GM19438 (cell line): ENCODE measurements at regions not wholly inside any gene's neighbourhood (a gene's known extent, or its start where the extent isn't known, plus 50 kb on each side); places are given as distances from the start of the nearest gene placed in this dataset.
"Not testable (repeated sequence)": the region's sequence is repeated elsewhere in the genome, so short reads cannot be mapped to it uniquely, and the experiment has no call there.

Source experiments
- ATAC-seq: cut with Tn5 transposase; IDR thresholded peaks from one replicate; pipeline ENCODE4 v1.9.1; 2021; ENCODE audit warnings: low read depth; ENCODE audit not compliant: unreplicated experiment

- ATAC-seq = no peak
Measured at GRCh38 chr14:71355324-71356201, 448.3 kb downstream of the PCNX1 start.

- no peak for ATAC-seq
Measured at GRCh38 chr14:71358209-71358931, 451.1 kb downstream of the PCNX1 start.

- not testable (repeated sequence) for ATAC-seq
Measured at GRCh38 chr14:71358932-71359421, 451.7 kb downstream of the PCNX1 start.

GRCh38 chr14:71359823-71360222, 452.6 kb downstream of the PCNX1 start:
- no peak for ATAC-seq

GRCh38 chr14:71361336-71361735, 454.1 kb downstream of the PCNX1 start:
- ATAC-seq = no peak

GRCh38 chr14:71361874-71362273, 454.6 kb downstream of the PCNX1 start:
- ATAC-seq = no peak

GRCh38 chr14:71362282-71362681, 455.0 kb downstream of the PCNX1 start:
- ATAC-seq = no peak

- ATAC-seq = no peak
Measured at GRCh38 chr14:71362920-71363584, 455.8 kb downstream of the PCNX1 start.

- no peak for ATAC-seq
Measured at GRCh38 chr14:71363946-71364925, 457.0 kb downstream of the PCNX1 start.

GRCh38 chr14:71365361-71365760, 458.1 kb downstream of the PCNX1 start:
- no peak for ATAC-seq

- ATAC-seq = no peak
Measured at GRCh38 chr14:71366861-71367260, 459.6 kb downstream of the PCNX1 start.

- no peak for ATAC-seq
Measured at GRCh38 chr14:71371711-71372396, 464.6 kb downstream of the PCNX1 start.

GRCh38 chr14:71372411-71372838, 465.2 kb downstream of the PCNX1 start:
- no peak for ATAC-seq

- ATAC-seq = no peak
Measured at GRCh38 chr14:71373773-71374172, 466.5 kb downstream of the PCNX1 start.

GRCh38 chr14:71374989-71375388, 467.7 kb downstream of the PCNX1 start:
- no peak for ATAC-seq

- ATAC-seq = no peak
Measured at GRCh38 chr14:71377099-71377498, 469.8 kb downstream of the PCNX1 start.

GRCh38 chr14:71380271-71380670, 473.0 kb downstream of the PCNX1 start:
- no peak for ATAC-seq

GRCh38 chr14:71381814-71382213, 474.6 kb downstream of the PCNX1 start:
- no peak for ATAC-seq

GRCh38 chr14:71382315-71382714, 475.1 kb downstream of the PCNX1 start:
- no peak for ATAC-seq
